A673 (cell line): ENCODE measurements at regions not wholly inside any gene's neighbourhood (a gene's known extent, or its start where the extent isn't known, plus 50 kb on each side); places are given as distances from the start of the nearest gene placed in this dataset.

Source experiments
- BruUV-seq: library from RNA; stranded (reverse); fragments of 400-500 nt; replicated peaks from 2 replicates; lab custom pipeline; 2021; lab: Mats Ljungman, UMichigan
- CTCF ChIA-PET: fragments of 300-600 bp; sonication (Branson Sonifier 250); formaldehyde crosslinking; loops from one replicate; lab custom pipeline; 2022; ENCODE audit warnings: antibody characterized with exemption; lab: Charles Lee
- POLR2A ChIA-PET: fragments of 300-600 bp; sonication (Branson Sonifier 250); formaldehyde crosslinking; loops from one replicate; lab custom pipeline; 2022; ENCODE audit warnings: antibody characterized with exemption; ENCODE audit not compliant: low non-redundant PET; lab: Charles Lee
- DNase-seq: peaks from one replicate; pipeline ENCODE4 v3.0.0-alpha.2; 2015; ENCODE audit warnings: low spot score
- H3K27ac ChIP-seq: fragments of 200-600 bp; sonication (generic); 2 replicates; pipeline ENCODE4 v1.5.1; 2016; ENCODE audit warnings: mixed run types, low read depth, mild to moderate bottlenecking, mixed read lengths, antibody characterized with exemption, low read length; ENCODE audit not compliant: poor library complexity, severe bottlenecking
- H3K27me3 ChIP-seq: fragments of 200-600 bp; sonication (generic); replicated peaks from 2 replicates; pipeline ENCODE4 v1.6.1; 2017; ENCODE audit warnings: mixed run types, low read depth, mild to moderate bottlenecking, mixed read lengths, antibody characterized with exemption, low read length; ENCODE audit not compliant: insufficient read depth, poor library complexity
- H3K36me3 ChIP-seq: fragments of 200-600 bp; sonication (generic); 2 replicates; pipeline ENCODE4 v1.6.1; 2016; ENCODE audit warnings: mixed run types, mild to moderate bottlenecking, mixed read lengths, antibody characterized with exemption, low read length; ENCODE audit not compliant: insufficient read depth, poor library complexity, severe bottlenecking
- H3K4me1 ChIP-seq: fragments of 200-600 bp; sonication (generic); 2 replicates; pipeline ENCODE4 v1.6.1; 2017; ENCODE audit warnings: mixed run types, mild to moderate bottlenecking, mixed read lengths, antibody characterized with exemption, low read length; ENCODE audit not compliant: insufficient read depth, poor library complexity, severe bottlenecking
- H3K4me3 ChIP-seq: fragments of 200-600 bp; sonication (generic); 2 replicates; pipeline ENCODE4 v1.5.1; 2016; ENCODE audit warnings: low read depth, mixed run types, mild to moderate bottlenecking, mixed read lengths, low read length; ENCODE audit not compliant: poor library complexity, severe bottlenecking
- H3K9me3 ChIP-seq: fragments of 200-600 bp; sonication (generic); 2 replicates; pipeline ENCODE4 v1.6.1; 2016; ENCODE audit warnings: mixed run types, low read depth, mild to moderate bottlenecking, mixed read lengths, antibody characterized with exemption, low read length; ENCODE audit not compliant: poor library complexity, severe bottlenecking
- CTCF ChIP-seq: fragments of 300-800, 200-600 bp; sonication (generic); conservative IDR thresholded peaks from 2 replicates; pipeline ENCODE4 v1.5.1; 2017; ENCODE audit warnings: low read depth, mild to moderate bottlenecking, antibody characterized with exemption, low read length, moderate library complexity, mixed read lengths
- EZH2 ChIP-seq: fragments of 200-600 bp; sonication (generic); IDR thresholded peaks from 2 replicates; pipeline ENCODE4 v1.6.1; 2017; ENCODE audit warnings: borderline replicate concordance, low read depth, mild to moderate bottlenecking, mixed read lengths, antibody characterized with exemption, low read length; ENCODE audit not compliant: poor library complexity, severe bottlenecking
- intact Hi-C: fragments of 100-400 bp; cut with micrococcal nuclease; formaldehyde crosslinking; loops from one replicate; pipeline ENCODE4 v1.10.0; 2022; ENCODE audit not compliant: unreplicated experiment

- Histone ChIP-seq H3K4me3 (no peak overlapping the region), H3K27me3 (no peaks in the 10 kb centered on the region), H3K36me3 (no peaks in the 10 kb centered on the region), H3K27ac (peak overlapping the region; percentile 53), H3K9me3 (no peaks in the 10 kb centered on the region), H3K4me1 (peaks cover 54% of the 10 kb centered on the region)
- POLR2A ChIA-PET = no interaction called here
- peak; percentile 85 for DNase-seq
- no TSS peak for BruUV-seq
- intact Hi-C loops = loop anchor here (2.0 to 5.0 kb wide), 2 partner anchors 47 to 64 kb away; no protein-coding TSS in a partner anchor
- CTCF ChIA-PET = no interaction called here
- TF ChIP-seq CTCF (no peak), EZH2 (no peak)
Observed at GRCh38 chr4:20353646-20354045, 101.9 kb downstream of the SLIT2 start.

GRCh38 chr4:20354120-20354519 is 102.4 kb downstream of the SLIT2 start:
- no peaks in the 10 kb centered on the region for H3K27me3 ChIP-seq
- intact Hi-C loops = loop anchor here (2.0 to 5.0 kb wide), 2 partner anchors 47 to 63 kb away; no protein-coding TSS in a partner anchor
- POLR2A ChIA-PET = no interaction called here
- no TSS peak for BruUV-seq
- peak; percentile 30; the same call in 1 of the 2 replicates for TF ChIP-seq CTCF
- TF ChIP-seq EZH2 = no peak
- H3K4me1 ChIP-seq = peaks cover 54% of the 10 kb centered on the region
- peak; percentile 91 for DNase-seq
- CTCF ChIA-PET = no interaction called here
- H3K9me3 ChIP-seq = no peaks in the 10 kb centered on the region
- no peaks in the 10 kb centered on the region for H3K36me3 ChIP-seq
- no peak overlapping the region for H3K4me3 ChIP-seq
- H3K27ac ChIP-seq = peak overlapping the region; percentile 53

- no peak for DNase-seq
- intact Hi-C loops = no loop called here
- TF ChIP-seq CTCF (no peak), EZH2 (no peak)
- Histone ChIP-seq H3K36me3 (no peaks in the 10 kb centered on the region), H3K9me3 (no peaks in the 10 kb centered on the region), H3K27me3 (no peaks in the 10 kb centered on the region), H3K4me1 (peaks cover 51% of the 10 kb centered on the region), H3K4me3 (no peak overlapping the region), H3K27ac (no peak overlapping the region)
- no TSS peak for BruUV-seq
- CTCF ChIA-PET = no interaction called here
- POLR2A ChIA-PET = no interaction called here
Observed at GRCh38 chr4:20356565-20356964, 104.9 kb downstream of the SLIT2 start.
